GM21515 (cell line): ENCODE measurements at regions not wholly inside any gene's neighbourhood (a gene's known extent, or its start where the extent isn't known, plus 50 kb on each side); places are given as distances from the start of the nearest gene placed in this dataset.
"Not testable (repeated sequence)": the region's sequence is repeated elsewhere in the genome, so short reads cannot be mapped to it uniquely, and the experiment has no call there.

Experiments
- ATAC-seq: cut with Tn5 transposase; IDR thresholded peaks from one replicate; pipeline ENCODE4 v1.9.1; 2021; ENCODE audit not compliant: unreplicated experiment

DNA sequence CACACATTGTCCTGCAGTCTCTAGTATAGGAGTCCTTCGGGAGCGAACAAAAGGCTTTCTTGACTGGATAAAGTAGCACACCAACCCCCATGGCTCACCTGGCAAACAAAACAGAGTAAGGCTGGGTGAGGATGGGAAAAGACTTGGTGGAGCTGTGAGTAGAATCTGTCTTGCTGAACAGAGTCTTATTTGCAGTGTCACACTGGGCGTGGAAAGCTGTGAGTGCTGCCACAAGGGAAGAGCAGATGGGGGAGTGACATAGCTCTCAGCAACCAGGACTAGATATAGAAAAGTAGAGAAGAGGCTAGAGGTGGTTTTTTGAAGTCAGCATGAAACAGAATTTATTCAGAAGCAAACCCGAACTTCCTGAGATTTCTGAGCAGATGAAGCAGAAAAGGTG is 137.2 kb upstream of the ESX1 start:
- ATAC-seq: no peak

DNA sequence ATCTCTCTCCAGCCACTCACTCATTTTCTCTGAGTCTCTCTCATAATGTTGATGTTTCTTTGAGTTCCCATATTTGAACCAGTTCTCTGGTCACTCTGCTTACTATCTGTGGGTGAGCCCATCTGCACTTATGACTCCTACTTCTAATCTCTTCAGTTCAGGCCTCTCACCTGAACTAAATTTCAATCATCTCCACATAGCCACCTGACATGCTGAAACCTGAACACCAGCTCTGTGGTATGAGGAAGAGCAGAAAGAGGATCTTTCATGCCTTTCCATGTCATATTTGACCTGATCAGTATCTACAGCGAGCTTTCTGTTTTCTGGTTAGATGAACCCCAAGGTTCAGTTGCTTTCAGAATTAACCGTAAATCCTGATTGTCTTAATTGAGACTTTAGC is 122.2 kb upstream of the ESX1 start:
- no peak for ATAC-seq

DNA sequence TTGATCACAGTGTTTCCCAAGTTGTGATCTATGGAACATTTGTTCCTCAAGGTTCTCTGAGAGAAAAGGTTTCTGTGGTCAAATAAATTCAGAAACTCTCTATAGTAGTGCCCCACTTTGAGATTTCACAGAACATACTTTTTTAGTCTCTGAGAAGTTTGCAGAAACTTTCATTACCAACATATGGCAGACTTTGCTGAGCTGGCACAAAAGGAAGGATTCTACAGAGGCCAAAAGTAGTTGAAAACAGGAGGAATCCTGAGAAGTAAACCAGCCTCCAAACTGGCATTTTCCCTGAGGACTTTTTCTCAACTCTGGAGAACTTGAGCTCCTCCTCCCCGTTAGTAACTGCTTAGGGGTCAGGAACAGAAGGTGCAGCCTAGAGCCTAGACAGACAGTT is 117.8 kb upstream of the ESX1 start:
- no peak for ATAC-seq

DNA sequence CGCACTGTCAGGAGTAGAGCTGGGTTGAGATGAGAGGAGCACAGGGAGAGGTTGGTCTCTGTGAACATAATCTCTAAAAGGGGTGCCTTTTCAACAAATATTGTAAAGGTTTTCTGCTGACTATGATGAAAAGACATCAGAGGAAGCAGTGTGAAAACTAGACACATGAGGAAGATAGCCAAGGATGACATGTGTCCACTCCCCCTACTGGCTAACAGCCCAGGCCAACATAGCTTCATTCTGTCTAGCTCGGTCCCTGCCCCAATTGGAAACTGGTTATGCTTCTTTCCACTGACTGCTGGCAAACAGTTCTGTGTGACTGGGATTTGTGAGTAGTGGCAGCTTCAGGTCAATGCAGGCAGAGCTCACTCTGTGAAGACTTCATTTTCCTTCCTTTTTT is 115.4 kb upstream of the ESX1 start:
- no peak for ATAC-seq

DNA sequence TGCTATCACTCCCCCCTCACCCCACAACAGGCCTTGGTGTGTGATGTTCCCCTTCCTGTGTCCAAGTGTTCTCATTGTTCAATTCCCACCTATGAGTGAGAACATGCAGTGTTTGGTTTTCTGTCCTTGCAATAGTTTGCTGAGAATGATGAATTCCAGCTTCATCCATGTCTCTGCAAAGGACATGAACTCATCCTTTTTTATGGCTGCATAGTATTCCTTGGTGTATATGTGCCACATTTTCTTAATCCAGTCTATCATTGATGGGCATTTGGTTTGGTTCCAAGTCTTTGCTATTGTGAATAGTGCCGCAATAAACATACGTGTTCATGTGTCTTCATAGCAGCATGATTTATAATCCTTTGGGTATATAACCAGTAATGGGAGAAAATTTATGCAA is 106.0 kb upstream of the ESX1 start:
- not testable (repeated sequence) for ATAC-seq

DNA sequence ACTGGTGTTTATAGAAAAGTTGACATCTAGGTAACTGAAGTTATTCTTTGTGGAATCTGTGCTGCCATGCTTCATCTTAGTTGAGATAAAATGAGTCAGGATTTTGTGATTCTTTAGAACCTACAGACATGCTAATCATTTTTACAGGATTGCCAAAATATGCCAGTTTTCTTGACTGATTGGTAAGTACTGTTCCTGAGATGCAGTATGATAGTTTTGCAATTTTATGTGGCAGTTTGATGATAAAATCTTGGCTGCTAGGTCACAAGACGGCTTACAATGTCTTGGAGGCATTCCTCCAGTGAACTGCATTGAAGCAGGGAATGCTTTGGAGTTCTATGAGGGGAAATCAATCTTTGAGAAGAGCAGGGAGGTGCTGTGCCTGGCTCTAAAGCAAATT is 104.4 kb upstream of the ESX1 start:
- ATAC-seq: no peak

DNA sequence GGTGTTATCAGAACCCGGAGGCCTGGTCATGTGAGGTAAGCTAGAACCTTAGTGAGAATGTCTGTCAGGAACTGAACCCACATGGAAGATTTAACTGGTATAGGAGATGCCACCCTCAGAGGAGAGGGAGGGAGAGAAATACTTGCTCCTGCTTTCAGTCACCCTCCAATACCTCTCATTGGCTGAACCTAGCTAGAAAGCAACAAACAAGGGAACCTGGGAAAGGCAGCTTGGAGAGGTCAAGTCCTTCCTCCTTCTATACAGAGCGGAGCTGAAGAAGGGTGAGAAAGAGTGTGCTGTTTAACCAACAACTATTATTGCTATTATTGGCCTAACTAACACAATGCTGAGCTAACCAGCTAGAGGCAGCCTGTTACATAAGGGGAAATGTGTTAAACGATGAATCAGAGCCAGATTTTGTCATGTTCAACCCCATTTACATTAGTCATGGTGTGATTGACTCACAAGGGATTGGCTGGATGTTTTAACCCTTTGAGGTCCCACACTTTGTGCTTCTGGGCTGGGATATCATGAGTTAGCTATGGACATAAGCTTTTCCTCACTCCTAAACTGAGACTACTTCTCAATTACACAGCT is 96.5 kb upstream of the ESX1 start:
- no peak for ATAC-seq

DNA sequence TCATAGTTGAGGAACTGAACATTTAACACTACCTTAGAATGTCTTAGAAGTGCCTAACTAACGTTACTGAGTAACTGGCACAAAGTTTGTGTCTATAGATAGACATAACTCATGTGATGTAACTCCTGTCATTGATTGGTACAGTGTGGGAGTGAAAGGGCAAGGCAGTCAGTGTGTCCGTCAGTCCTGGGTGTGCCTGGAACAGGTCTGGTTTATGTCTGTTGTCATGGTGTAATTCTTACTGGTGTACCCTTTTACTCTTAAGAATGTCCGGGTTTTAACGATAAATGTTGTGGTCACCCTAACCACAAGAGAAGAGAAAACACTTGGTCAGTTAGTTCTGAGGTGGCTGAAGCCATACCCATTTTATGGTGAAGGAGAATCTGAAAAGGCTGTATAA is 93.1 kb upstream of the ESX1 start:
- no peak for ATAC-seq

DNA sequence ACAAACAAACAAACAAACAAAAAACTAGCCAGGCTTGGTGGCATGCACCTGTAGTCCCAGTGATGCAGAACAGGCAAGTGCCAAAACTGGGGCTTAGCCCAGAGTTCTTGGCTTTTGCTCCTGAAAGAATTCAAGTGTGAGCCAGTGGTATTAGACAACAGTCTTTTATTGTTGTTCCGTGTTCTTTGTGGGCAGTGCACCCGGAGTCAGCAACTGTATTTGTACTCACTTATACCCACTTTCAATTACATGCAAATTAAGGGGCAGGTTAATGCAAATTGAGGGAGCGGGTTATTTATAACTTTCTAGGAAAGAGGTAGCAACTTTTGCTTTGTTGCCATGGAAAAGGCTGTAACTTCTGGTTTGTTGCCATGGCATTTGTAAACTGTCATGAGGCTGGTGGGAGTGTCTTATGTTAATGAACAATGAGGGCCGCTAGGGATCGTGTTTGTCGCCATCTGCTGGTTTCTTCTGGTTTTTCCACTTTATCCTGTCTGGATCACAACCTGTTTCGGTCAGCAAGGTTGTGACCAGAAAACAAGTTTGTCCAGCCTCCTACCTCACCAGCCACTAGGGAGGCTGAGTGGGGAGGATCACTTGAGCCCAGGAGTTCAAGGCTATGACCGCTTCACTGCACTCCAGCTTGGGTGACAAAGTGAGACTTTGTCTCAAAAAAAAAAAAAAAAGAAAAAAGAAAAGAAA is 88.8 kb upstream of the ESX1 start:
- ATAC-seq: peak; percentile 85

DNA sequence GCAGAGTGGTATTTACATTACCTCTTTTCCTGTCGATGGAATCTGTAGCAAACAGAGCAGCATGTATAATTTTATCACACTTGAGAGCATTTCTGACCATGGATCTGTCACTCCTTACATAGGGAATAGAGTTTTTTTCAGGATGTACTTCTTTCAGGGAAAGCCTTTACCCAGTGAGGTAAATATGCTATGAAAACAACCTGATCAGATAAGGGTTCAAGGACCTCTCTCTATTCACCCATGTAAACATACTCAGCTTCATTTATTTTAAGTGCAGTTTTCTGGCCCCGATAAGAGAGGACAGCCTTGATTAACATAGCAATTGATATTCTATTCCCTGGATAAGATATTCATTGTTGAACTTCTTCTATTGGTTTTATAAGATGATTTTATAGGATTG is 87.3 kb upstream of the ESX1 start:
- ATAC-seq: no peak

DNA sequence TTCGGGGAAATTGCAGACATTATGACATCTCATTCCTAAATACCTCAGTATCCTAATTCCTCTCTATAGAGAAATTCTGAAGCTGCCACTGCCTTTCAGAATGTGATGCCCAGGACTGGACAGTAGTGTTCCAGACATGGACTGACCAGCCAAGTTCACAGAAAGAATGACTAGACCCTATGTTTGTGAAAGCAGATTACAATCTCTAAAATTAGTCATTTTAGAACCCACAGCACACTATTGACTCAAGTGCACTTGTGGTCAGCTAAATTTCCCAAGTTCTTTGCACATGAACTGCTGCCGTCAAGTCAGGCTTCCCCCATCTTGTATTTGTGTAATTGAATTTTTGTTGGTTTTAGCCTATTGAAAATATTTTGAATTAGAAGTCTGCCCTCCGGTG is 81.0 kb upstream of the ESX1 start:
- ATAC-seq: no peak

DNA sequence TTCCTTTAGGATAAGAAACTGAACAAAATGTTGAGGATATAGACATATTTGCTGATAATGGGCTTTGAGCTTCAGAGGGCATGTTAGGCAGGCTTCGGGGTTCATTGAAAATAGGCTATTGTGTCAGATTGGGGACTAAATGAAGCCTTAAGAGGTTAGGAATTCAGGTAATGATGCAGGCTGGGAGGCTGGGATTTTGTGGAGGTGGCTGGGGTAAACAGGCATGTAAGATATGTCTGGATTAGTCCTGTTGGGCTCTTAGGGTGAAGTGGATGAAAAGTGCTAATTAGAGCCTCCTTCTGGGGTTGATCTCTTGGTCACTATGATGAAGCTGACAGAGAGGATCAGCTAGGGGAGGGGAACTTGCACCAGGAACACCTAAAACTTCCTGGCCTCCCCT is 80.2 kb upstream of the ESX1 start:
- ATAC-seq: no peak

DNA sequence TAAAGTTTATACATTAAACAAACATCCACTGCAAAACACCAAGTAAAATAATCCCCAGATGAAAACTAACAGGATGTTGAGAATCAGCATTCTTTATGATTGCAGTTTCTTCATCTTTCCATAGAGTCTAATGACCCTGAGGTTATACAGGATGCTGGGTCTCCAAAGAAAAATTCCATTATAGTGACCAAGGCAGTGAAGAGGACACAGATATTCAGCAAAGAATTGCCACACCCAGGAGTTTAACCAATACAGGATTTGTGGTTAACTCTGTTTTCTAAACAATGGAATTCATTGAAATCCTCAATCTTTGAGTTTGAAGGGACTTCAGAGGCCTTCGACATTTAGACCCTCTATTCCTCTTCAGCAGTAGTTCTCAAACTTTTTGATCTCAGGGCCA is 76.2 kb upstream of the ESX1 start:
- no peak for ATAC-seq

DNA sequence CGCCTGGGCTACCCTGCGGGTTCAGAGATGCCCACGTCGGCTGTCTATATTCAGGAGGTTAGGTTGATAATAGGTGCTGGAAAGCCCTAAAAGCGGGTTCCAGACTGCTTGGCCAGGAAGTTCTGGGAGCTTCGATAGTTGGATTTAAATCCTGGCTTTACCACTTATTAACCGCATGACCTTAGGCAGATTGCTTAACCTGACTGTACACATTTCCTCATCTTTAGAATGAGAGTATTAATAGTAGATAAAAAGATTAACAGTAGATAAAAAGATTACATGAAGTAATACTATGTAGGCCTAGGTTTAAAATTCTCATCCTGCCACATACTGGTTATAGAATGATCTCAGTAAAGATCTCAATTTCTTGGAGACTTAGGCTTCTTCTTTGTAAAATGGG is 75.0 kb upstream of the ESX1 start:
- no peak for ATAC-seq

DNA sequence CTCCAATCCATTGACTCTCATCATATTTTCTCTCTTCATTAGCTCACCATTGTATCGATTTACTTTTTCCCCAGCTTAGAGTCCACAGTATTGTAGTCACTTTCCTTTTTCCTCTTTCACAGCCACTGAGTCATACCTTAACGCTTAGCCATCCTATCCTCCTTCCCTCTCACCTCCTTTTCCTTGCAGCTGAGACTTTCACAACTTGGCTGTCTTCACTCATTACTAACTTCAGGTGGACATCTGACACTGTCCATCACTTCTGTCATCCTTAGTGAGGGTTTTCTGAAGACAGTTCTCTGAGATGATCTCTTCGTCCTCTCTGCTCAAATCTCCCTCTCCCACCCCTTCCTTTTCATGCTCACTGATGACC is 70.5 kb upstream of the ESX1 start:
- no peak for ATAC-seq

DNA sequence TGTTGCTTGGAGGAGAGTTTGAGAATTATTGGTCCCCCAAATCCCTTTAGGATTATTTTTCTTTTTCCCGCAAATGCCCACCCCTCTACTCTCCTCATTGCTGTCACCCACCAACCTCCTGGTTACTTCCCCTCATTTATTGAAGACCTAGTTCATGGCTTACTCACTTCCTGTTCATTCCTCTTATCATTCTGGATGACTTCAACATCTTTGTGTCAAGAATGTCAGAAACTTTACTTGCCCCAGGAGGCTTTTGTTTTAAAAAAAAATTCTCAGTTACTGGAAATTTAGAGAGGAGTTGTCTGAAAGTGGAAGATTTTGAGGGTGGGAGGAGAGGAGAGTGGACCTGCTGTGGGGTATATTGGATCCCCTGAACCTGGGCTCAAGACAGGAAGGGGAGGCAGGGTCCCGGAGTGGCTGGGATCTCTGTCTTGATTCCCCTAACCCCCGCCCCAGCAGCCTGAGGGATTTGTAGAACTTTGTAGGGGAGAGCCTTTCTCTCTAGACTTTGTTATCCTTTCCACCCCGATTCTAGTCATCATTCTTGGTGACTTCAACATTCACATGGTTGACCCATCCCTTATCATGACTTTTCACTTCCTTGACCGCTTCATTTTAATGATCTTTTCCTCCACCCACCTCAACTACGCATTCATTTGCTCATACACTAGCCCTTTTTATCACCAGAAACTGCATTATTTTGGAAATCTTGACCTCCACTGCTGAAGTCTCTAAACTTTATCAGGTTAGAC is 69.9 kb upstream of the ESX1 start:
- ATAC-seq: no peak

DNA sequence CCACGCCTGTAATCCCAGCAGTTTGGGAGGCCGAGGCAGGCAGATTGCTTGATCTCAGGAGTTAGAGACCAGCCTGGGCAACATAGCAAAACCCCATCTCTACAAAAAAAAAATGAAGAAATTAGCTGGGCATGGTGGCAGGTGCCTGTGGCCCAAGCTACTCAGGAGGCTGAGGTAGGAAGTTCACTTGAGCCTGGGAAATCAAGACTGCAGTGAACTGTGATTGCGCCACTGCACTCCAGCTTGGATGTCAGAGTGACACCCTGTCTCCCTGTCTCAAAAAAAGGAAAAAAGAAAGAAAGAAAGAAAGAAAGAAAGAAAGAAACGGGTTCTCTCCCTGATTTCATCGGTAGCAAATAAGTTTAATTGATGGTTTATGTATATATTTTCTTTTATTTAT is 64.6 kb upstream of the ESX1 start:
- no peak for ATAC-seq

DNA sequence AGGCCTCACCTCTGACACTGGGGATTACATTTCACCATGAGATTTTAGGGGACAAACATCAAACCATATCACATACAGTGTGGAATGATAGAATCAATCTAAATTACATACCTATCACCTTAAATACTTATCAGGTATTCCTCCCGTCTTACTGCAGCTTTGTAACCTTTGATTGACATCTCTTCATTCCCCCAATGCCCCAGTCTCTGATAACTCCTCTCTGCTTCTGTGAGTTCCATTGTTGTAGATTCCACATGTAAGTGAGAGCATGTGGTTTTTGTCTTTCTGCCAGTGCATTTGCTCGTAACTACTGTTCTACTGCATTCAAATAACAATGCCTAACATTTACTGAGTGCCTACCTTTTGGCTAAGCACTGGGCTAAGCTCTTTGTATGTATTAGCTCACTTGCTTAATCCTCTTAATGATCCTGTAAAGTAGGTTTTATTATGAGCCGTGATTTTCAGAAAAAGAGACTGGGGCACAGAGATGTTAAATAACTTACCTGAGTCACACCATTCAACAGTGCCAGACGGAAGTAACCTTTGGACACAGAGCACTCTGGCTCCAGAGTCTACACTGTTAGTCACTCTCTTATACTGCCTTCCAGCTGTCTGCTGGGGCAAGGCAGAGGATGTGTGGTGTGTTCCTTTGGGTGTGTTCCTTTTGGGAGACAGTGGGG is 63.7 kb upstream of the ESX1 start:
- ATAC-seq: no peak

DNA sequence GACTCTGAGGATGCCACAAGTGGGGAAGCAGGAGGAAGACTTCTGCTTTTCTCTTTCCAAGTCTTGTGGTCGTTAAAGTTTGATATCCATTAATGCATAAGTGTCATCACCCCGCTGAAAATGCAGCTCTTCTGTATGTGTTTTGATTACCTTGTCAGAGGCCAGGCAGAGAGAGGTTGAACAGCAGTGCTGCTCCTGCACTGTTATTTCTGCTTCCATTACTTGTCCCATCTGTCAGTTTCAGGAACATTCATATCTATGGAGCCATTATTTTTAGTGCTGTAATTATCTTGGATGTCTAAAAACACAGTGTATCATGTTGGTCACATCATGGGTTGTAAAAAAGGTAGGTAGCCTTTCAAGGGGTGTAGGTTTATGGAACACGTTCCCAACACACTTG is 62.0 kb upstream of the ESX1 start:
- ATAC-seq: no peak

DNA sequence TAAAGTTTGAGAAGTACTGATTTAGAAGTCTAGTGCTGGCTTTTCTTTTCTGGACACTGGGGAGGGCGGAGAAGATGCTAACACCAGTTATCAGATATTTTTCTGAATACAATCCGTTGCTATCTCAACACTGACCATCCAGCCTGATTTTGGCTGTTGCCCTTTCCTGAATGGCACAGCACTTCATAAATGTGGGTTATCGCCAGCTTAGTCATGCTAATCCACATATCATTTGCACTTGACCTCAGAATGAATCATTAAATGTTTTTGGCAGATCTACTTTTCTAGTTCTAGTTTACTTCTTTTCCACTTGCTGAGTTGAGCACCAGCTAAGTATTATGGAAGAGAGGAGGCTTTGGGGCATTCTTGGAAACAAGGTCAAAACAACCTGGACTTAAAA is 60.8 kb upstream of the ESX1 start:
- no peak for ATAC-seq

DNA sequence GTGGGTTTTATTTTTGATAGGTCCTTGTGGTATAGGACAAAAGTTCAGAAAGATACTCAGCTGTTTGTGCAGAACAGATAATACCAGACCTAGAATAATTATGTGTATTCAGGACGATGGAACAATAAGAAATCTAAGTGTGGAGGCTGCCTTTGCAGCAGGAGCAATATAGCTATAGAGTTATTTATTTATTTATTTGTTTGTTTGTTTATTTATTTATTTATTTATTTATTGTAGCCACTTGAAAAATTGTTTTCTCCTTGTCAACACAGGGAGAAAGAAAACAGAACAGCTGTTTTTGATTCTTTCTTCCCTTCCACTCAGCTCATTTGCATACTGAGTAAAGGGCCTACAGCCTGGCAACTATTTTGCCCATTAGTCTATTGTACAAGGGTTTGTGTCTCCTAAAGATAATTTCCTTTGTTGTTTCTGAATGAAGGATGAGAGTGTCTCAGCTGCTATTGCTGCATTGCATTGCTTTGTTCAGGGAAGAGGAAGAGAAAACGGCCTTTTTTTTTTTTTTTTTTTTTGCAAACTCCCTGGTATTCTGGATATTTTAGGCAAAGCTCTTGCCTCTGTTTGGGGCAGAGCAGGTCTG is 56.0 kb upstream of the ESX1 start:
- no peak for ATAC-seq

DNA sequence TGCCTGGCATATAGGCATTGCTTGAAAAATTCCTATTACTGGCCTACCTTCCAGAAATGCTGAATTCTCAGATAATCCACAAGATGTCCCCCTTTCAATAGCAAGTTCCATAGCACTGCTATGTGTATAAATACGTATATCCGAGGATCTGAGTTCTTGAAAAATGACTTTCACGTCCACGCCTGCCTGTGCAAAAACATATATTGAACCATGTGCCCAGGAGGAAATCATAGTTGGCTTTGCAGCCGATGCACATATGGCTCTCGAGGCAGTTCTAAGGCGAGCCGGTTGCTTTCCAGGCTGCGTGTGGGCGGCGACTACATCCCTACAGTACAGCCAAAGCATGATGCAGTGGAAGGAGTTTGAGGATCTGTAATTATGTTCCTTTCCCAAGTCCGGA is 55.4 kb upstream of the ESX1 start:
- no peak for ATAC-seq
